H1 (cell line): ENCODE measurements at regions not wholly inside any gene's neighbourhood (a gene's known extent, or its start where the extent isn't known, plus 50 kb on each side); places are given as distances from the start of the nearest gene placed in this dataset.

Experiments
- ATF2 ChIP-seq: IDR thresholded peaks from 2 replicates; pipeline ENCODE4 v1.6.1; 2012; ENCODE audit warnings: low read length, inconsistent platforms
- CBX5 ChIP-seq: fragments of 300-800, 300-1000 bp; sonication (generic); IDR thresholded peaks from 2 replicates; pipeline ENCODE4 v1.7.1; 2016; ENCODE audit warnings: antibody characterized with exemption, low read length, low read depth
- FOSL1 ChIP-seq: IDR thresholded peaks from 2 replicates; pipeline ENCODE4 v1.6.1; 2011; ENCODE audit warnings: mild to moderate bottlenecking, low read depth, low read length, moderate library complexity; ENCODE audit not compliant: insufficient read depth
- JUND ChIP-seq: IDR thresholded peaks from 2 replicates; pipeline ENCODE4 v1.6.1; 2011; ENCODE audit warnings: mild to moderate bottlenecking, improper control_type of control experiment, low read length
- MAFK ChIP-seq: IDR thresholded peaks from 2 replicates; pipeline ENCODE4 v1.6.1; 2012; ENCODE audit warnings: low read depth, mild to moderate bottlenecking, improper control_type of control experiment, low read length
- NRF1 ChIP-seq: IDR thresholded peaks from 2 replicates; pipeline ENCODE4 v1.6.1; 2011; ENCODE audit warnings: mild to moderate bottlenecking, low read depth, low read length, improper control_type of control experiment
- TAF1 ChIP-seq: IDR thresholded peaks from 2 replicates; pipeline ENCODE4 v1.6.1; 2011; ENCODE audit warnings: mild to moderate bottlenecking, low read depth, low read length
- TF ChIP-seq, protein P1 (sequence below): IDR thresholded peaks from 2 replicates; pipeline ENCODE4 v1.6.1; 2012; ENCODE audit warnings: inconsistent platforms
- TF ChIP-seq, protein P2 (sequence below): IDR thresholded peaks from 2 replicates; pipeline ENCODE4 v1.6.1; 2012; ENCODE audit warnings: inconsistent platforms

DNA sequence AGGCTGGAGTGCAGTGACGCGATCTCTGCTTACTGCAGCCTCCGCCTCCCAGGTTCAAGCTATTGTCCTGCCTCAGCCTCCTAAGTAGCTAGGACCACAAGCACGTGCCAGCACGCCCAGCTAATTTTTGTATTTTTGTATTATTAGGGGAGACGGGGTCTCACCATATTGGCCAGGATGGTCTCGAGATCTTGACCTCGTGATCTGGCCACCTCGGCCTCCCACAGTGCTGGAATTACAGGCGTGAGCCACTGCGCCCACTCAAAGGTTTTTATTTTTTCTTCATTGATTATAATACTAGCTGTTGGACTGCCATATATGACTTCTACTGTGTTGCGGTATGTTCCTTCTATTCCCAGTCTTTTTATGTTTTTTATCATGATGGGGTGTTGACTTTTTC is 569.7 kb upstream of the SLITRK6 start (continued):
- TF ChIP-seq NRF1, result no peak
- no peak for TF ChIP-seq ATF2
- TF ChIP-seq JUND, result no peak
- TF ChIP-seq, protein P1, sequence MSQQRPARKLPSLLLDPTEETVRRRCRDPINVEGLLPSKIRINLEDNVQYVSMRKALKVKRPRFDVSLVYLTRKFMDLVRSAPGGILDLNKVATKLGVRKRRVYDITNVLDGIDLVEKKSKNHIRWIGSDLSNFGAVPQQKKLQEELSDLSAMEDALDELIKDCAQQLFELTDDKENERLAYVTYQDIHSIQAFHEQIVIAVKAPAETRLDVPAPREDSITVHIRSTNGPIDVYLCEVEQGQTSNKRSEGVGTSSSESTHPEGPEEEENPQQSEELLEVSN, result no peak
- no peak for TF ChIP-seq MAFK
- TF ChIP-seq, protein P2, sequence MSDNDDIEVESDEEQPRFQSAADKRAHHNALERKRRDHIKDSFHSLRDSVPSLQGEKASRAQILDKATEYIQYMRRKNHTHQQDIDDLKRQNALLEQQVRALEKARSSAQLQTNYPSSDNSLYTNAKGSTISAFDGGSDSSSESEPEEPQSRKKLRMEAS, result no peak
- TF ChIP-seq CBX5, result no peak
- no peak for TF ChIP-seq FOSL1
- no peak for TF ChIP-seq TAF1
